ENCODE measurements at regions not wholly inside any gene's neighbourhood (a gene's known extent, or its start where the extent isn't known, plus 50 kb on each side); places are given as distances from the start of the nearest gene placed in this dataset.

GRCh38 chr6:139855671-139856311, 481.3 kb upstream of the CITED2 start:
- TF ChIP-seq POLR2A (IDR thresholded peaks at IDR 0.05): no peak
- TF ChIP-seq CTCF (IDR thresholded peaks at IDR 0.05): no peak
